Heart right ventricle (tissue), 16 donors: ENCODE measurements at regions not wholly inside any gene's neighbourhood (a gene's known extent, or its start where the extent isn't known, plus 50 kb on each side); places are given as distances from the start of the nearest gene placed in this dataset.

Source experiments
- ATAC-seq, 8 donors: fragments of 200-7000 bp; cut with Tn5 transposase; one replicate each; pipeline ENCODE4 v1.9.1; 2020; ENCODE audit warnings: mild to moderate bottlenecking in 8 of 8, moderate library complexity in 8 of 8, moderate number of reproducible peaks in 1 of 8
- DNase-seq, 2 donors: peaks; one replicate each; pipeline ENCODE4 v3.0.0-alpha.2; 2020
- H3K27ac ChIP-seq, 10 donors: fragments of 200-600 bp; sonication (generic) in 2 of 10; one replicate each; pipeline versions ENCODE4 v1.5.0 to v1.8.0; 2020 to 2022; ENCODE audit warnings: mild to moderate bottlenecking in 3 of 10
- H3K27me3 ChIP-seq, 7 donors: fragments of 200-600 bp; one replicate each; pipeline ENCODE4 v1.8.0; 2021 to 2022; ENCODE audit warnings: mild to moderate bottlenecking in 2 of 7
- H3K36me3 ChIP-seq, 9 donors: fragments of 200-600 bp; sonication (generic) in 1 of 9; one replicate each; pipeline versions ENCODE4 v1.5.0 to v1.8.0; 2020 to 2022; ENCODE audit warnings: mild to moderate bottlenecking in 2 of 9
- H3K4me1 ChIP-seq, 9 donors: fragments of 200-600 bp; sonication (generic) in 1 of 9; one replicate each; pipeline versions ENCODE4 v1.5.0 to v1.8.0; 2020 to 2022; ENCODE audit warnings: mild to moderate bottlenecking in 4 of 9
- H3K4me3 ChIP-seq, 10 donors: fragments of 200-600 bp; sonication (generic) in 2 of 10; one replicate each; pipeline versions ENCODE4 v1.5.0 to v1.8.0; 2020 to 2022; ENCODE audit warnings: mild to moderate bottlenecking in 7 of 10, moderate library complexity in 2 of 10
- H3K9me3 ChIP-seq, 11 donors: fragments of 200-600 bp in 10 of 11; sonication (generic) in 2 of 11; one replicate each; pipeline versions ENCODE4 v1.5.0 to v1.8.0; 2013 to 2022; ENCODE audit warnings: mild to moderate bottlenecking in 2 of 11, control low read depth in 1 of 11, moderate library complexity in 1 of 11
- WGBS, 2 donors: extraction: QIAGEN DNeasy Blood & Tissue Kit; methylation state at CpG; one replicate each; pipeline ENCODE4 v1.1.7; 2013; ENCODE audit warnings: inconsistent platforms in 1 of 2; 5-methylcytosine and 5-hydroxymethylcytosine counted together
- intact Hi-C, 10 donors: fragments of 100-400 bp; cut with DNase I; formaldehyde crosslinking; loops; one replicate each; pipeline versions ENCODE4 v1.11.1 to v1.14.2; 2022
- TF ChIP-seq, protein P1 (sequence below), 9 donors: fragments of 200-600 bp; sonication (generic) in 2 of 9; IDR thresholded peaks; one replicate each; pipeline versions ENCODE4 v1.5.0 to v1.8.0; 2021 to 2022; ENCODE audit warnings: antibody characterized with exemption in 9 of 9, mild to moderate bottlenecking in 5 of 9, moderate library complexity in 1 of 9
- donor health status: Arrhythmogenic right ventricular cardiomyopathy.
- donor health status: ischemic (EF 13 %, LVEDD 7.1; RV severe dilation, severe dysfunction).
- donor health status: healthy with polysubstance abuse.
- donor health status: DM: no; HTN: yes; CAD: no.
- donor health status: DM: no; HTN: no; CAD: no.
- donor health status: ischemic (EF 25% LVEDD 6.9; RV normal size, moderate dysfunction).
- donor health status: ischemic (EF 25% LVEDD 5.7; RV mildly dilated, moderate dysfunction).
- donor health status: healthy.
- donor health status: DM: yes; HTN: yes; CAD: no.
- donor health status: Ischemic cardiomyopathy.
- donor health status: ischemic (EF 35%, LVEDD 5.7; RV mildly dilated, moderate dysfunction).
- donor health status: nonischemic (EF 11% LVEDD 7.7; RV severe dilation, severe dysfunction).
- donor health status: DM: yes; HTN: yes; CAD: no.
- donor health status: PGD.
- donor health status: ischemic (EF 29% LVEDD 5.4; RV normal size, mild dysfunction).
- donor health status: nonischemic (EF 23%, LVEDD 6.1; RV moderate dilation, normal function).

DNA sequence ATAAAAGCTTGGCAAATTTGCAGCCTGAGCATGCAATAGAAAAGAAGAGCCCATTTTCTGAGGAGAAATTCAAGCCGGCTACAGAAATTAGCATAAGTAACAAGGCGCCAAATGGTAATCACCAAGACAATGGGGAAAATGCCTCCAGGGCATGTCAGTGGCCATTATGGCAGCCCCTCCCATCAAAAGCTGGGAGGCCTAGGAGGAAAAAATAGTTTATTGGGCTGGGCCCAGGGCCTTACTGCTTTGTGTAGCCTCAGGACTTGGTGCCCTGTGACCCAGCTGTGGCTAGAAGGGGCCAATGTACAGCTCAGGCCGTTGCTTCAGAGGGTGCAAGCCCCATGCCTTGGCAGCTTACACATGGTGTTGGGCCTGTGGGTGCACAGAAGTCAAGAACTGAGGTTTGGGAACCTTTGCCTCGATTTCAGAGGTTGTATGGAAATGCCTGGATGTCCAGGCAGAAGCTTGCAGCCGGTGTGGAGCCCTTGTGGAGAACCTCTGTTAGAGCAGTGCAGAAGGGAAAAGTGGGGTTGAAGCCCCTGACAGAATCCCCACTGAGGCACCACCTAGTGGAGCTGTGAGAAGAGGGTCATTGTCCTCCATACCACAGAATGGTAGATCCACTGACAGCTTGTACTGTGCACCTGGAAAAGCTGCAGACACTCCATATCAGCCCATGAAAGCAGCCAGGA, 328.5 kb upstream of the MAP3K7 start:
- no peak for ATAC-seq
- H3K4me3 ChIP-seq: no peak overlapping the region
- intact Hi-C loops: no loop called here
- no peak overlapping the region for H3K27ac ChIP-seq
- H3K9me3 ChIP-seq: no peaks in the 10 kb centered on the region
- no peaks in the 10 kb centered on the region for H3K36me3 ChIP-seq
- 74 to 84% methylated on average over 5 of the region's 5 CpGs for WGBS, 2 donors
- no peak for DNase-seq
- TF ChIP-seq, protein P1, sequence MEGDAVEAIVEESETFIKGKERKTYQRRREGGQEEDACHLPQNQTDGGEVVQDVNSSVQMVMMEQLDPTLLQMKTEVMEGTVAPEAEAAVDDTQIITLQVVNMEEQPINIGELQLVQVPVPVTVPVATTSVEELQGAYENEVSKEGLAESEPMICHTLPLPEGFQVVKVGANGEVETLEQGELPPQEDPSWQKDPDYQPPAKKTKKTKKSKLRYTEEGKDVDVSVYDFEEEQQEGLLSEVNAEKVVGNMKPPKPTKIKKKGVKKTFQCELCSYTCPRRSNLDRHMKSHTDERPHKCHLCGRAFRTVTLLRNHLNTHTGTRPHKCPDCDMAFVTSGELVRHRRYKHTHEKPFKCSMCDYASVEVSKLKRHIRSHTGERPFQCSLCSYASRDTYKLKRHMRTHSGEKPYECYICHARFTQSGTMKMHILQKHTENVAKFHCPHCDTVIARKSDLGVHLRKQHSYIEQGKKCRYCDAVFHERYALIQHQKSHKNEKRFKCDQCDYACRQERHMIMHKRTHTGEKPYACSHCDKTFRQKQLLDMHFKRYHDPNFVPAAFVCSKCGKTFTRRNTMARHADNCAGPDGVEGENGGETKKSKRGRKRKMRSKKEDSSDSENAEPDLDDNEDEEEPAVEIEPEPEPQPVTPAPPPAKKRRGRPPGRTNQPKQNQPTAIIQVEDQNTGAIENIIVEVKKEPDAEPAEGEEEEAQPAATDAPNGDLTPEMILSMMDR (IDR thresholded peaks at IDR 0.05): no peak
- H3K27me3 ChIP-seq: no peaks in the 10 kb centered on the region
- H3K4me1 ChIP-seq: no peaks in the 10 kb centered on the region

DNA sequence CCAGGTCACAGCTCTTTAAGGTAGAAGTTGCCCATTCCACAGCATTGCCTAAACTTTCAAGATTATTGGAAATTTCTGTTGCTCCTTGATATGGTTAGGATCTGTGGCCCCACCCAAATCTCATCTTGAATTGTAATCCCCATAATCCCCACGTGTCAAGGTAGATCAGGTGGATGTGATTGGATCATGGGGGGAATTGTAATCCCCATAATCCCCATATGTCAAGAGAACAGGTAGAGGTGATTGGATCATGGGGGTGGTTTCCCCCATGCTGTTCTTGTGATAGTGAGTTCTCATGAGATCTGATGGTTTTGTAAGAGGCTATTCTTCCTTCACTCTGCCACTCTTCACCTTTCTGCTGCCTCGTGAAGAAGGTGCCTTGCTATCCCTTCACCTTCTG, 327.4 kb upstream of the MAP3K7 start:
- Histone ChIP-seq H3K9me3 (no peaks in the 10 kb centered on the region), H3K36me3 (no peaks in the 10 kb centered on the region), H3K27ac (no peak overlapping the region), H3K4me3 (no peak overlapping the region), H3K27me3 (no peaks in the 10 kb centered on the region), H3K4me1 (no peaks in the 10 kb centered on the region)
- intact Hi-C loops: no loop called here
- DNase-seq (no peak), ATAC-seq (no peak)
- WGBS, 2 donors: 71 to 84% methylated on average over 2 of the region's 2 CpGs
- TF ChIP-seq, protein P1 (IDR thresholded peaks at IDR 0.05): no peak

DNA sequence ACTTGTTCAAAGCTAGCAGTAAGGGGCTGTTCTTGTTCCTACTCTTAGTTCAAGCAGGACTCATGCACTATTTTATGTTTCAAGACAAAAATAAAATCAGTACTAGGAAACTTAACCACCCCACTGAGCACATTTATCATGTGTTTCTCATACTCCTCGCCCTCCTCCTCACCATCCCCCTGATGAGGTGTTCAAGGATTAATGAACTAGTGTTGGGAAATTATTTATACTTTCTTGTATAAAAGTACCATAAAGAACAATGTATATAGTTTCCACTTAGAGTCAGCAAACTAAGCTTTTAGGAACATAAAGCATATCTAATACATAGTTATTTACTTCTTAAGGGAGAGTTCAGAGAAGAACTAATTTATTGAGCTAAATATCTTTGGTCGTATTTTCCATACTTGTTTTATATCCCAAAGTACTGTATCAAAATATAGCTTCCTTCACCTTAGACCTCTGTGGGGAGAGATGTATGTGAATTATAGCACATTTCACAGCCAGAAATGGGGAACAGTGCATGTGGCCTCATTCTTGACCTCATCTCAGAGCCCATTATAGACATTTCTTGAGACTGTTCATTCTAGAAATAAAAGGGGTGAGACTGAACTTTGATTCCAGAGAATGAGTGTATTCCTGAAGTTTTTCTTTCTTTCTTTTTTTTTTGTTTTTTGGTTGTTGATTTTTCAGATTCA, 326.5 kb upstream of the MAP3K7 start:
- intact Hi-C loops: no loop called here
- 82 to 87% methylated on average over 2 of the region's 2 CpGs for WGBS, 2 donors
- H3K27me3 ChIP-seq: no peaks in the 10 kb centered on the region

DNA sequence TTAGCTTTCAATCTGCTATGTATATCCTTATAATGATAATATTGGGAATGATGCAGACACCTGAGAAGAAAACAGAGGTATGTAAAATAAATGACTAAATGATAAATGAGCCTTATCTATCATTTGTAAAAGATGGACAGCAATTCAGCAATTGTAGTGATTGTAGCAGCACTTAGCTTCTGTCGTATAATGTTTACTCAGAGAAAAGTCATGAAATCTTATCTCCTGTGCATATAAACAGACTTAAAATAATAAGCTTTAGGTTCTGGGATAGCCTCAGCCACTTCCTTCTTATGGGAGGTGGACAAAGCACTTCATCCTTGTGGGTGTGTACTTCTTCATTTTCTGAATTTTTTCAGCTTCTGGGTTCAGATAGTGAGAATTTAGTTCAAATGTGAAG, 324.8 kb upstream of the MAP3K7 start:
- WGBS, 2 donors: 36 to 75% methylated on average over 1 of the region's 1 CpG
- H3K4me3 ChIP-seq: no peak overlapping the region
- TF ChIP-seq, protein P1 (IDR thresholded peaks at IDR 0.05): no peak
- H3K27me3 ChIP-seq: no peaks in the 10 kb centered on the region
- intact Hi-C loops: no loop called here
- no peaks in the 10 kb centered on the region for H3K9me3 ChIP-seq
- H3K27ac ChIP-seq: no peak overlapping the region
- ATAC-seq (no peak), DNase-seq (no peak)
- H3K4me1 ChIP-seq: no peaks in the 10 kb centered on the region
- H3K36me3 ChIP-seq: no peaks in the 10 kb centered on the region

More for the DNA sequence above, 326.5 kb upstream of the MAP3K7 start:
- no peak for ATAC-seq
- TF ChIP-seq, protein P1 (IDR thresholded peaks at IDR 0.05): no peak
- H3K9me3 ChIP-seq: no peaks in the 10 kb centered on the region
- no peak overlapping the region for H3K4me3 ChIP-seq
- H3K4me1 ChIP-seq: no peaks in the 10 kb centered on the region
- no peaks in the 10 kb centered on the region for H3K36me3 ChIP-seq
- H3K27ac ChIP-seq: no peak overlapping the region
- DNase-seq: no peak
